22Rv1 (cell line): ENCODE measurements at regions not wholly inside any gene's neighbourhood (a gene's known extent, or its start where the extent isn't known, plus 50 kb on each side); places are given as distances from the start of the nearest gene placed in this dataset.

Experiments
- H3K27ac ChIP-seq: fragments of 450-650 bp; 2 replicates; pipeline ENCODE4 v1.5.1; 2017
- CTCF ChIP-seq: fragments of 450-650 bp; IDR thresholded peaks from 2 replicates; pipeline ENCODE4 v1.5.1; 2017; ENCODE audit warnings: mild to moderate bottlenecking
- ZFX ChIP-seq: fragments of 450-650 bp; IDR thresholded peaks from 2 replicates; pipeline ENCODE4 v1.6.1; 2017; ENCODE audit warnings: antibody characterized with exemption, borderline replicate concordance

GRCh38 chr20:50403565-50404418 is 106.4 kb upstream of the PTPN1 start:
- no peak overlapping the region for H3K27ac ChIP-seq
- no peak for TF ChIP-seq CTCF
- TF ChIP-seq ZFX = no peak

GRCh38 chr20:50404419-50405234 is 105.6 kb upstream of the PTPN1 start:
- no peak overlapping the region for H3K27ac ChIP-seq
- TF ChIP-seq ZFX (no peak), CTCF (no peak)

GRCh38 chr20:50405235-50405914 is 104.8 kb upstream of the PTPN1 start:
- no peak overlapping the region for H3K27ac ChIP-seq
- TF ChIP-seq ZFX (no peak), CTCF (no peak)

- H3K27ac ChIP-seq = no peak overlapping the region
- TF ChIP-seq CTCF = no peak
- TF ChIP-seq ZFX = no peak
Observed at GRCh38 chr20:50405915-50406609, 104.1 kb upstream of the PTPN1 start.

GRCh38 chr20:50406610-50407136 is 103.5 kb upstream of the PTPN1 start:
- no peak for TF ChIP-seq CTCF
- TF ChIP-seq ZFX = no peak
- H3K27ac ChIP-seq = no peak overlapping the region

GRCh38 chr20:50408526-50409364 is 101.4 kb upstream of the PTPN1 start:
- TF ChIP-seq CTCF = no peak
- no peak for TF ChIP-seq ZFX
- H3K27ac ChIP-seq = no peak overlapping the region
